ENCODE measurements at regions not wholly inside any gene's neighbourhood (a gene's known extent, or its start where the extent isn't known, plus 50 kb on each side); places are given as distances from the start of the nearest gene placed in this dataset.

DNA sequence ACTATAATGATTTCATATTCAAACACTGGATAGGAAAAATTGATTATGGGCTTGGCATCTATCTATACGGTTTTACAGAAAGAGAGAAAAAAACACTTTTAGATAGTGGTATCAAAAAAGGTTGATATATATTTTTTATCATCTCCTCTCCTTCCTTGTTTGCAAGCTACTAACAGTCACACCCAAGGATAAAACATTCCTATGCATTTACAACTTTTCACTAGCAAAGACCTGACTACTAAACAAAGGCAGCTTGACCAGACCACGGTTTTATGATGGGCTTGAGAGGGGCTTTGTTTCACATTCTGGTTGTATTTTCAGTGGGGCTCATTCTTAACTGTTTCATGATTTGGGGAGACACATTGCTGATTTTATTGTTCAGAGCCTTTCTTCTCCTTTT is 477.6 kb upstream of the CITED2 start:
- TF ChIP-seq, protein P1, sequence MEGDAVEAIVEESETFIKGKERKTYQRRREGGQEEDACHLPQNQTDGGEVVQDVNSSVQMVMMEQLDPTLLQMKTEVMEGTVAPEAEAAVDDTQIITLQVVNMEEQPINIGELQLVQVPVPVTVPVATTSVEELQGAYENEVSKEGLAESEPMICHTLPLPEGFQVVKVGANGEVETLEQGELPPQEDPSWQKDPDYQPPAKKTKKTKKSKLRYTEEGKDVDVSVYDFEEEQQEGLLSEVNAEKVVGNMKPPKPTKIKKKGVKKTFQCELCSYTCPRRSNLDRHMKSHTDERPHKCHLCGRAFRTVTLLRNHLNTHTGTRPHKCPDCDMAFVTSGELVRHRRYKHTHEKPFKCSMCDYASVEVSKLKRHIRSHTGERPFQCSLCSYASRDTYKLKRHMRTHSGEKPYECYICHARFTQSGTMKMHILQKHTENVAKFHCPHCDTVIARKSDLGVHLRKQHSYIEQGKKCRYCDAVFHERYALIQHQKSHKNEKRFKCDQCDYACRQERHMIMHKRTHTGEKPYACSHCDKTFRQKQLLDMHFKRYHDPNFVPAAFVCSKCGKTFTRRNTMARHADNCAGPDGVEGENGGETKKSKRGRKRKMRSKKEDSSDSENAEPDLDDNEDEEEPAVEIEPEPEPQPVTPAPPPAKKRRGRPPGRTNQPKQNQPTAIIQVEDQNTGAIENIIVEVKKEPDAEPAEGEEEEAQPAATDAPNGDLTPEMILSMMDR (IDR thresholded peaks at IDR 0.05), result no peak
- TF ChIP-seq POLR2A (IDR thresholded peaks at IDR 0.05), result no peak

Measured in Peyer's patch (tissue), 4 donors.